HepG2 (cell line): ENCODE measurements at regions not wholly inside any gene's neighbourhood (a gene's known extent, or its start where the extent isn't known, plus 50 kb on each side); places are given as distances from the start of the nearest gene placed in this dataset.

Experiments
- CC2D1A ChIP-seq: sonication (generic); formaldehyde crosslinking; IDR thresholded peaks from 2 replicates; pipeline ENCODE4 v1.8.1; 2023; ENCODE audit warnings: mild to moderate bottlenecking, missing genetic modification reagents
- JUND ChIP-seq: sonication (generic); formaldehyde crosslinking; IDR thresholded peaks from 2 replicates; pipeline ENCODE4 v1.8.0; 2022; ENCODE audit warnings: mild to moderate bottlenecking, missing genetic modification reagents
- KAT8 ChIP-seq: IDR thresholded peaks from 2 replicates; pipeline ENCODE4 v1.6.1; 2016; ENCODE audit warnings: missing genetic modification reagents, missing compliant biosample characterization
- KDM4B ChIP-seq: sonication (generic); formaldehyde crosslinking; IDR thresholded peaks from 2 replicates; pipeline ENCODE4 v1.4.0; 2020; ENCODE audit warnings: missing genetic modification reagents
- MAZ ChIP-seq, 2 experiments: sonication (generic) in 1 of 2; formaldehyde crosslinking in 1 of 2; IDR thresholded peaks; 2 replicates each; pipeline versions ENCODE4 v1.5.0 to v1.6.1; 2012 to 2020; ENCODE audit warnings: low read depth in 2 of 2, mild to moderate bottlenecking in 2 of 2, borderline replicate concordance in 1 of 2, improper control_type of control experiment in 1 of 2, low read length in 1 of 2, missing genetic modification reagents in 1 of 2, moderate library complexity in 1 of 2
- POLR2AphosphoS2 ChIP-seq: IDR thresholded peaks from 2 replicates; pipeline ENCODE4 v1.6.1; 2011; ENCODE audit warnings: low read depth, low read length, improper control_type of control experiment
- TBP ChIP-seq: sonication (generic); formaldehyde crosslinking; IDR thresholded peaks from 2 replicates; pipeline ENCODE4 v1.5.0; 2020; ENCODE audit warnings: missing genetic modification reagents
- ZNF431 ChIP-seq: sonication (generic); formaldehyde crosslinking; IDR thresholded peaks from 2 replicates; pipeline ENCODE4 v1.9.0; 2022; ENCODE audit warnings: missing genetic modification reagents, low read depth, mild to moderate bottlenecking, borderline replicate concordance
- ZNF547 ChIP-seq: sonication (generic); formaldehyde crosslinking; IDR thresholded peaks from 2 replicates; pipeline ENCODE4 v1.5.1; 2020; ENCODE audit warnings: mild to moderate bottlenecking, missing genetic modification reagents
- TF ChIP-seq, protein P1 (sequence below): sonication (generic); formaldehyde crosslinking; IDR thresholded peaks from 2 replicates; pipeline ENCODE4 v1.5.0; 2020; ENCODE audit warnings: mild to moderate bottlenecking, missing genetic modification reagents, moderate library complexity

DNA sequence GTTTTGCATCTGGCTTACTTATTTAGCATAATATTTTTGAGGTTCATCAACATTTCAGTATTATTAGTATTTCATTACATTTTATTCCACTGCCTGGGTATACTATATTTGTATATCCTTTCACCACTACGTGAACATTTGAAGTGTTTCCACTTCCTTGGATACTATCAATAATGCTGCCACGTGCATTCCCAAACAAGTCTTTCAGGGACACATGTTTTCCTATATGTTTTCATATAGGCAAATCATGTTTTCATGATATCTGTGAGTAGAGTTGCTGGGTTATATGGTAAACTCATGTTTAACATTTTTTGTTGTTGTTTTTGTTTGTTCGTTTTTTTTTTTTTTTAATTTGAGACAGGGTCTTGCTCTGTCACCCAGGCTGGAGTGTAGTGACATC is 380.1 kb downstream of the OMA1 start:
- TF ChIP-seq TBP, result no peak
- TF ChIP-seq, protein P1, sequence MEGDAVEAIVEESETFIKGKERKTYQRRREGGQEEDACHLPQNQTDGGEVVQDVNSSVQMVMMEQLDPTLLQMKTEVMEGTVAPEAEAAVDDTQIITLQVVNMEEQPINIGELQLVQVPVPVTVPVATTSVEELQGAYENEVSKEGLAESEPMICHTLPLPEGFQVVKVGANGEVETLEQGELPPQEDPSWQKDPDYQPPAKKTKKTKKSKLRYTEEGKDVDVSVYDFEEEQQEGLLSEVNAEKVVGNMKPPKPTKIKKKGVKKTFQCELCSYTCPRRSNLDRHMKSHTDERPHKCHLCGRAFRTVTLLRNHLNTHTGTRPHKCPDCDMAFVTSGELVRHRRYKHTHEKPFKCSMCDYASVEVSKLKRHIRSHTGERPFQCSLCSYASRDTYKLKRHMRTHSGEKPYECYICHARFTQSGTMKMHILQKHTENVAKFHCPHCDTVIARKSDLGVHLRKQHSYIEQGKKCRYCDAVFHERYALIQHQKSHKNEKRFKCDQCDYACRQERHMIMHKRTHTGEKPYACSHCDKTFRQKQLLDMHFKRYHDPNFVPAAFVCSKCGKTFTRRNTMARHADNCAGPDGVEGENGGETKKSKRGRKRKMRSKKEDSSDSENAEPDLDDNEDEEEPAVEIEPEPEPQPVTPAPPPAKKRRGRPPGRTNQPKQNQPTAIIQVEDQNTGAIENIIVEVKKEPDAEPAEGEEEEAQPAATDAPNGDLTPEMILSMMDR (CRISPR knock-in tag), result no peak
- TF ChIP-seq JUND, result no peak
- no peak for TF ChIP-seq ZNF547 (CRISPR knock-in tag)
- TF ChIP-seq KDM4B (CRISPR knock-in tag), result no peak
- no peak for TF ChIP-seq KAT8 (CRISPR knock-in tag)
- no peak for TF ChIP-seq ZNF431 (CRISPR knock-in tag)
- TF ChIP-seq POLR2AphosphoS2, result no peak
- no peak for TF ChIP-seq CC2D1A (CRISPR knock-in tag)
- no peak for TF ChIP-seq MAZ (IDR thresholded peaks at IDR 0.05; ENCODE audit: borderline replicate concordance, low read depth, low read length)
- no peak for TF ChIP-seq MAZ (CRISPR knock-in tag; IDR thresholded peaks at IDR 0.05; ENCODE audit: low read depth)
